ENCODE measurements at regions not wholly inside any gene's neighbourhood (a gene's known extent, or its start where the extent isn't known, plus 50 kb on each side); places are given as distances from the start of the nearest gene placed in this dataset.

DNA sequence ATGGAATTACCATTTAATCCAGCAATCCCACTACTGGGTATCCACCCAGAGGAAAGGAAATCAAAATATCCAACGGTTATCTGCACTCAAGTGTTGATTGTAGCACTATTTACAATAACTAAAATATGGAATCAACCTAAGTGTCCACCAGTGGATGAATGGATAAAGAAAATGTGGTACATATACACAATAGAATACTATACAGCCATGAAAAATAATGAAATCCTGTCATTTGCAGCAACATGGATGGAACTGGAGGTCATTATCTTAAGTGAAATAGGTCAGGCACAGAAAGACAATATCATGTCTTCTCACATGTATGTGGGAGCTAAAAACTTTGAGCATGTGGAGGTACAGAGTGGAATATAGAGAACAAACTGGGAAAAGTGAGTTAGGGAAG, 92.9 kb upstream of the ARHGEF7 start:
- no peaks in the 10 kb centered on the region for H3K4me1 ChIP-seq
- no peak overlapping the region for H3K27ac ChIP-seq
- no peak for ATAC-seq
- H3K4me3 ChIP-seq, result no peak overlapping the region
- TF ChIP-seq, protein P1, sequence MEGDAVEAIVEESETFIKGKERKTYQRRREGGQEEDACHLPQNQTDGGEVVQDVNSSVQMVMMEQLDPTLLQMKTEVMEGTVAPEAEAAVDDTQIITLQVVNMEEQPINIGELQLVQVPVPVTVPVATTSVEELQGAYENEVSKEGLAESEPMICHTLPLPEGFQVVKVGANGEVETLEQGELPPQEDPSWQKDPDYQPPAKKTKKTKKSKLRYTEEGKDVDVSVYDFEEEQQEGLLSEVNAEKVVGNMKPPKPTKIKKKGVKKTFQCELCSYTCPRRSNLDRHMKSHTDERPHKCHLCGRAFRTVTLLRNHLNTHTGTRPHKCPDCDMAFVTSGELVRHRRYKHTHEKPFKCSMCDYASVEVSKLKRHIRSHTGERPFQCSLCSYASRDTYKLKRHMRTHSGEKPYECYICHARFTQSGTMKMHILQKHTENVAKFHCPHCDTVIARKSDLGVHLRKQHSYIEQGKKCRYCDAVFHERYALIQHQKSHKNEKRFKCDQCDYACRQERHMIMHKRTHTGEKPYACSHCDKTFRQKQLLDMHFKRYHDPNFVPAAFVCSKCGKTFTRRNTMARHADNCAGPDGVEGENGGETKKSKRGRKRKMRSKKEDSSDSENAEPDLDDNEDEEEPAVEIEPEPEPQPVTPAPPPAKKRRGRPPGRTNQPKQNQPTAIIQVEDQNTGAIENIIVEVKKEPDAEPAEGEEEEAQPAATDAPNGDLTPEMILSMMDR (IDR thresholded peaks at IDR 0.05), result no peak
- intact Hi-C loops (cut with DNase I), result no loop called here
- FAIRE-seq, result no peak
- no peaks in the 10 kb centered on the region for H3K9me3 ChIP-seq
- H3K36me3 ChIP-seq, result no peaks in the 10 kb centered on the region
- WGBS, 2 donors, result 81 to 88% methylated on average over 1 of the region's 1 CpG
- DNase-seq, result no peak
- H3K27me3 ChIP-seq, result no peaks in the 10 kb centered on the region

DNA sequence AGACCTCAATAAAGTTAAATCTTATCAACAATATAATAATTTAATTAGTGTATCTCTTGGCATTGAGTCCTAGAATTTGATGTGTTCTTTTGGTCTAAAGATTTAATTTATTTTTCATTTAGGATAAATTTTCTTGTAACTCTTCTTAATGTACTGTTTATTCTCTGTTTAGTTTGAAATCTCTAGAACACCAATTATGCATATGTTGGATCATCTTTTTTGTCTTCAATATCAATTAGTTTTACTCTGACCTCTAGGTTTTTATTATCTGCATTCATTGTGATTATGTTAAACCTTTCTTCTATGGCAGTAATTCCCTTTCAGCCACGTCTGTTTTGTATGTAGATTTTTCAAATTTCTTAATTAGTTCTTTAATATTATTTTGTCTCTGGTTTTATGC, 93.8 kb upstream of the ARHGEF7 start:
- ATAC-seq (no peak), FAIRE-seq (no peak), DNase-seq (no peak)
- no peaks in the 10 kb centered on the region for H3K9me3 ChIP-seq
- TF ChIP-seq, protein P1 (IDR thresholded peaks at IDR 0.05), result no peak
- no peak overlapping the region for H3K4me3 ChIP-seq
- WGBS, 2 donors, result 66 to 76% methylated on average over 1 of the region's 1 CpG
- intact Hi-C loops (cut with DNase I), result no loop called here
- H3K36me3 ChIP-seq, result no peaks in the 10 kb centered on the region
- H3K27me3 ChIP-seq, result no peaks in the 10 kb centered on the region
- H3K27ac ChIP-seq, result no peak overlapping the region
- no peaks in the 10 kb centered on the region for H3K4me1 ChIP-seq

DNA sequence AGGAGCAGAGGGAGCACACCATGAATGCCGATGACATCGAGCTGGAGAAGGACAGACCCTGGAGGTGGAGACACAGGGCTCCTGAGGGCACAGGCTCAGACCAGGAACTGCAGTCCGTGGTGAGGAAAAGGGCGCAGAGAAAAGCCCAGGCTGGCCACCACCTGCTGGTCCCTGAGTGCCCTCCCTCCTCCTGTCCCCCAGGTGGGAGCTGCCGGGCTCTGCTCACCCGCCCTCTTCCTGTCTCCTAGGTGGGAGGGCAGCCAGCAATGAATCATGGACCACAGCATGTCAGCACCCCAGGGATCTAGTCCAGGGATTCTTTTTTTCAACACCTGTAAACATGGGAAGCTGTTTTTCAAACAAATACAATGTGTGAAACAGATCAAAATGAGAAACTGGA, 94.6 kb upstream of the ARHGEF7 start:
- Histone ChIP-seq H3K27ac (no peak overlapping the region), H3K4me3 (no peak overlapping the region), H3K36me3 (no peaks in the 10 kb centered on the region), H3K4me1 (no peaks in the 10 kb centered on the region), H3K9me3 (no peaks in the 10 kb centered on the region), H3K27me3 (no peaks in the 10 kb centered on the region)
- intact Hi-C loops (cut with DNase I), result no loop called here
- TF ChIP-seq, protein P1 (IDR thresholded peaks at IDR 0.05), result no peak
- 76 to 82% methylated on average over 6 of the region's 6 CpGs for WGBS, 2 donors
- FAIRE-seq, result no peak
- ATAC-seq, result no peak
- DNase-seq, result no peak

DNA sequence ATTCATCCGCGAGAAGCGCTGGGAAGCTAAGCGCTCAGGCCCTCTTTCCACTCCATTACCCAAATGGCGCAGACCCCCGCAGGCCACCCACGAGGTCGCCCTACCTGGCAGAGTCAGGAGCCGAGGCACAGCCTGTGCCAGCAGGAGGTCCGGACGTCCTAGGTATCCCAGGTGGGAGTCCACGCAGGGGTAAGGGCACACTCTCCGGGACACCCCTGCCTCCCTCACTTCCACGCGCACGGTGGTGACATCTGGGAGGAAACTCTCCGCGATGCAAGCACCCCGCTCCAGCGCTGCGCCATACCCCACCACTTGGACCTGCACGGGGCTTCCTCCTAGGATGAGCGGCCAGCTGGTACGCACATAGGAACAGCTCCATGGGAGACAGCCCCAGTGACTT, 95.1 kb upstream of the ARHGEF7 start:
- Histone ChIP-seq H3K9me3 (no peaks in the 10 kb centered on the region), H3K27me3 (no peaks in the 10 kb centered on the region), H3K27ac (no peak overlapping the region), H3K4me3 (no peak overlapping the region), H3K4me1 (no peaks in the 10 kb centered on the region), H3K36me3 (no peaks in the 10 kb centered on the region)
- ATAC-seq (no peak), FAIRE-seq (no peak), DNase-seq (peak in 1 of 6 donors; percentile 51)
- intact Hi-C loops (cut with DNase I), result no loop called here
- 90 to 94% methylated on average over 24 of the region's 24 CpGs for WGBS, 2 donors
- TF ChIP-seq, protein P1 (IDR thresholded peaks at IDR 0.05), result no peak

DNA sequence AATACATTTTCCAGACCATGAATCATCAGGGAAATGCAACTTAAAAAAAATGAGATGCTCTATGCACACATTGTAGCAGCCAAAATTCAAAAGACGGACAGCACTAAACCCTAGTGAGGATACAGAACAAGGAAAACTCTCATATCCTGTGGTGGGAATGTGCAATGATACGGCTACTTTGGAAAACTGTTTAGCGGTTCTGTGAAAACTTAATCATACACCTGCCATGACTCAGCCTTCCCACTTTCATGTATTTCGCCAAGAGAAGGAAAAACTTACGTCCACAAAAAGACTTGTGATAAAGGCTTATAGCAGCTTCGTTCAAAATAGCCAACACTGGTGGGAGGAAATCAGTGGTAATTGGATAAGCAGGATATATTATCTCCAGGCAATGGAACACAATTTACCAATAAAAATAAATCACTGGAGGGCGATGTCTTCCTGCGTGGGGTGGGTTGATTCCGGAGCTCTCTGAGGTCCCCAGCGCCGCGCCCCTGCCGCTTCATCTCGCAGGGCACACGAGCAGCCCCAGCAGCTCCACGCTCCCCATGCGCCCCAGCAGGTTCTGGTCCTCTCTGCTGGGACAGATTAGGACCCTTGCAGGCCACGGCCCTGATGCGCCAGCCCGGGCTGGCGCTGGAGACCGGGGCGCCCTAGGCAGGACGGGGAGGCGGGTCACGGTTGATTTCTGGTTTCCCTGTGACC, 97.2 kb upstream of the ARHGEF7 start:
- H3K27ac ChIP-seq, result no peak overlapping the region
- H3K27me3 ChIP-seq, result no peaks in the 10 kb centered on the region
- no peak overlapping the region for H3K4me3 ChIP-seq
- WGBS, 2 donors, result 87 to 92% methylated on average over 26 of the region's 26 CpGs
- TF ChIP-seq, protein P1 (IDR thresholded peaks at IDR 0.05), result no peak
- FAIRE-seq (no peak), ATAC-seq (no peak), DNase-seq (no peak)
- H3K9me3 ChIP-seq, result no peaks in the 10 kb centered on the region
- no peaks in the 10 kb centered on the region for H3K36me3 ChIP-seq
- intact Hi-C loops (cut with DNase I), result no loop called here
- H3K4me1 ChIP-seq, result no peaks in the 10 kb centered on the region

All from pancreas (tissue), 10 donors.